Adipocyte (in vitro differentiated cells): ENCODE measurements at regions not wholly inside any gene's neighbourhood (a gene's known extent, or its start where the extent isn't known, plus 50 kb on each side); places are given as distances from the start of the nearest gene placed in this dataset.
A peak's percentile ranks its signal among the peaks of the same experiment; 100 is the strongest.

Experiments
- DNase-seq: peaks from one replicate; pipeline ENCODE4 v3.0.0-alpha.2; 2015; ENCODE audit warnings: low read depth
- H3K27me3 ChIP-seq: replicated peaks from 2 replicates; pipeline ENCODE4 v1.7.0; 2013; ENCODE audit warnings: mild to moderate bottlenecking, low read length, moderate library complexity; ENCODE audit not compliant: control insufficient read depth, insufficient read depth
- H3K36me3 ChIP-seq: 2 replicates; pipeline ENCODE4 v1.7.0; 2013; ENCODE audit warnings: low read length, mild to moderate bottlenecking, moderate library complexity; ENCODE audit not compliant: control insufficient read depth, insufficient read depth, severe bottlenecking
- H3K4me1 ChIP-seq: 2 replicates; pipeline ENCODE4 v1.7.0; 2013; ENCODE audit warnings: mild to moderate bottlenecking, low read length, moderate library complexity; ENCODE audit not compliant: control insufficient read depth, insufficient read depth
- H3K4me3 ChIP-seq: 2 replicates; pipeline ENCODE4 v1.7.0; 2013; ENCODE audit warnings: mild to moderate bottlenecking, low read length, moderate library complexity
- H3K9ac ChIP-seq: 2 replicates; pipeline ENCODE4 v1.7.0; 2013; ENCODE audit warnings: mild to moderate bottlenecking, low read length, moderate library complexity
- H3K9me3 ChIP-seq: 2 replicates; pipeline ENCODE4 v1.7.0; 2013; ENCODE audit warnings: mild to moderate bottlenecking, low read length, moderate library complexity; ENCODE audit not compliant: control insufficient read depth

- Histone ChIP-seq H3K36me3 (no peaks in the 10 kb centered on the region), H3K27me3 (no peaks in the 10 kb centered on the region), H3K9ac (no peak overlapping the region), H3K4me1 (no peaks in the 10 kb centered on the region), H3K4me3 (no peak overlapping the region), H3K9me3 (peaks cover 9% of the 10 kb centered on the region)
- DNase-seq: no peak
These were observed 1190.9 kb upstream of the PRMT6 start for GRCh38 chr1:105865546-105865945.

DNA sequence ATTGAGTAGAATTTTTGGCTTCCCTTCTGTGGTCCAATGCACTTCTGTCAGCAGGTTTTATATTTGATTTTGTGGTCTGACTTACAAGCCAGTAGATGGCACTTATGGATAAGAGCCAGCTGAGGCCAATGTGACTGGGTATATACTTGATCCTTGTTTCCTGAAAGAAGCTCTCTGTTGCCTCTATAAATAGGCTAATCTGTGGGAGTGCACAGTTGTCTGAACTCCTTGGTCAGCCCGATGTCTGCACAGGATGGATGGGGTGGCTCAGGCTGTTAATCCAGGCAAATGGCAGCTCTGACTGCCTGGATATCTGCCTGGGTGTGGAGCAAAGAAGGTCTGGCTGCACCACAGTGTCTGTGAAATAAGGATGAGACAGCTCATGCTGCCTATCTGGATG is 1183.7 kb upstream of the PRMT6 start:
- H3K4me1 ChIP-seq: no peaks in the 10 kb centered on the region
- peaks cover 4% of the 10 kb centered on the region for H3K9me3 ChIP-seq
- DNase-seq: no peak

DNA sequence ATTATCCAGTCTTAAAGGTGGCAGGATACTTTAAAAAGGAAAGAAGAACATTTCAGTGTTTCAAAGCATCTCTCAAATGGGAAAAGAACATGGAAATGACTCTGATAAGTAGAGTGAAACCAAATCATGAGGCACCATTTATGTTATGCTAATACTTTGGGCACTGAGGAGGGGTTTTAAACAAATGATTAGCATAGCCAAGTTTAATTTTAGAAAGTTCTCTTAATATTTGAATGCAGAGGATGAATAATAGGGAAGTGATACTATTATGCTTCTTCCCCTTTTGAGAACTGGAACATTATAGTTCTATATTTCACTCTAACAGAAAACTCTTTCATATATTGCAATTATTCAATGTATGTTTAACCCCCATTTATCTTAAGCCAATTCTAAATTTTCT is 1181.9 kb upstream of the PRMT6 start:
- Histone ChIP-seq H3K9me3 (no peaks in the 10 kb centered on the region), H3K4me3 (no peak overlapping the region), H3K27me3 (no peaks in the 10 kb centered on the region), H3K36me3 (no peaks in the 10 kb centered on the region), H3K9ac (no peak overlapping the region), H3K4me1 (no peaks in the 10 kb centered on the region)
- DNase-seq: no peak

More for the DNA sequence above, 1183.7 kb upstream of the PRMT6 start:
- no peaks in the 10 kb centered on the region for H3K36me3 ChIP-seq
- H3K27me3 ChIP-seq: no peaks in the 10 kb centered on the region
- H3K9ac ChIP-seq: no peak overlapping the region
- no peak overlapping the region for H3K4me3 ChIP-seq

- DNase-seq: no peak
- no peaks in the 10 kb centered on the region for H3K36me3 ChIP-seq
- no peak overlapping the region for H3K9ac ChIP-seq
- H3K9me3 ChIP-seq: no peaks in the 10 kb centered on the region
- no peak overlapping the region for H3K4me3 ChIP-seq
- H3K4me1 ChIP-seq: no peaks in the 10 kb centered on the region
- no peaks in the 10 kb centered on the region for H3K27me3 ChIP-seq
These were observed 1170.2 kb upstream of the PRMT6 start for GRCh38 chr1:105886309-105886708.

GRCh38 chr1:105891308-105891707 is 1165.2 kb upstream of the PRMT6 start:
- Histone ChIP-seq H3K9ac (no peak overlapping the region), H3K9me3 (peaks cover 6% of the 10 kb centered on the region), H3K27me3 (no peaks in the 10 kb centered on the region), H3K4me1 (no peaks in the 10 kb centered on the region), H3K4me3 (no peak overlapping the region), H3K36me3 (no peaks in the 10 kb centered on the region)
- DNase-seq: no peak

GRCh38 chr1:105894006-105894405 is 1162.5 kb upstream of the PRMT6 start:
- Histone ChIP-seq H3K36me3 (no peaks in the 10 kb centered on the region), H3K9me3 (peaks cover 6% of the 10 kb centered on the region), H3K9ac (no peak overlapping the region), H3K4me1 (no peaks in the 10 kb centered on the region), H3K27me3 (no peaks in the 10 kb centered on the region), H3K4me3 (no peak overlapping the region)
- DNase-seq: peak; percentile 0

GRCh38 chr1:105909811-105910210 is 1146.7 kb upstream of the PRMT6 start:
- H3K4me1 ChIP-seq: no peaks in the 10 kb centered on the region
- H3K4me3 ChIP-seq: no peak overlapping the region
- no peak overlapping the region for H3K9ac ChIP-seq
- H3K9me3 ChIP-seq: no peaks in the 10 kb centered on the region
- H3K36me3 ChIP-seq: no peaks in the 10 kb centered on the region
- DNase-seq: no peak
- H3K27me3 ChIP-seq: no peaks in the 10 kb centered on the region

DNA sequence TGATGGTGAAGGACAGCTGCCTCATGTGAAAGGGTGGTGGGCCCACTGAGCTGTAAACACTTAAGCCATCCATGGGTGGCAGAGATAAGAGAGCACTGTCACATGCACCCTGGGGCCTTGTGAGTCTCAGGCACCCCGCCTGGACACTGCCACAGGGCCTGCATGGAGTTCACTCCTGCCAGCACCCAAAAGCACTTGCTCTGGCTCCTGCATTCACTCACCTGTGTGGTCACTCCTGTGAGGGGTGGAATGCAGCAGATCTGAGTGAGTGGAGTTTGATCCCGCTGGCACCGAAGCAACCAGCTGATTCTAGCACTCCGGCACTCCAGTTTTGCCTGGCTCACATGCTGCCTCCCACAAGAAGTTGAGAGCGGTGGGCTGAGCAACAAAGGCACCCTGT is 1142.1 kb upstream of the PRMT6 start:
- H3K36me3 ChIP-seq: no peaks in the 10 kb centered on the region
- no peaks in the 10 kb centered on the region for H3K4me1 ChIP-seq
- DNase-seq: no peak
- H3K9ac ChIP-seq: no peak overlapping the region
- H3K4me3 ChIP-seq: no peak overlapping the region
- no peaks in the 10 kb centered on the region for H3K9me3 ChIP-seq
- H3K27me3 ChIP-seq: no peaks in the 10 kb centered on the region

- Histone ChIP-seq H3K4me1 (no peaks in the 10 kb centered on the region), H3K9ac (no peak overlapping the region), H3K4me3 (no peak overlapping the region), H3K36me3 (no peaks in the 10 kb centered on the region), H3K27me3 (no peaks in the 10 kb centered on the region), H3K9me3 (no peaks in the 10 kb centered on the region)
- no peak for DNase-seq
These were observed 1121.7 kb upstream of the PRMT6 start for GRCh38 chr1:105934806-105935205.

DNA sequence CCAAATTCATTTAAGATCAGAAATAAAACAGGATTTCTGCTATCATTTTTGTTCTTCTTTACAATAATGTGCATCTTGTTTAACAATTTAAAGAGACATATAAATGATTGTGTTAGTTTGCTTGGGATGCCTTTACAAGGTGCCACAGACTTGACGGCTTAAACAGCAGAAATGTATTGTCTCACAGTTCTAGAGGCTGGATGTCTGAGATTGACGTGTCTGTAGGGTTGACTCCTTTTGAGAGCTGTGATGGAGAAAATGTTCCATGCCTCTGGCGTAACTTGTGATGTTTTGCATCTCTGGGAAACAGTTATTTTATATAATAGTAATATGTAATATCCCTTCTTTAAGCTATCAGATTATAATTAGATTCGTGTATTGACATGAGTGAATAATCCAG is 1091.6 kb upstream of the PRMT6 start:
- no peaks in the 10 kb centered on the region for H3K27me3 ChIP-seq
- H3K4me3 ChIP-seq: no peak overlapping the region
- H3K9ac ChIP-seq: no peak overlapping the region
- H3K36me3 ChIP-seq: no peaks in the 10 kb centered on the region
- DNase-seq: no peak
- no peaks in the 10 kb centered on the region for H3K4me1 ChIP-seq
- H3K9me3 ChIP-seq: no peaks in the 10 kb centered on the region

DNA sequence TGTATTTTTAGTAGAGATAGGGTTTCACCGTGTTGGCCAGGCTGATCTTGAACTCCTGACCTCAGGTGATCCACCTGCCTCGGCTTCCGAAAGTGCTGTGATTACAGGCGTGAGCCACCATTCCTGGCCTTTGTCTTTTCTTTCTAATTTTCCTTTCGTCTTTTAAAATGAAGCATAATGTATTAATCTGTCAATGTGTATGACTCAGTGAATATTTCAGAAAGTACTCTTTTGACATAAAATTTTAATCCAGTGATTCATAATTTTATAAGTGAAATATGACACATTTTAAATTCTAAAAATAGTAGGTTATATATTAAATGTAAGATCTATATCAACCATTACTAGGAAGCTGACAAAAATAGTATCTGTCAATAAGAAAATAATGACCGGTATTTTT is 1059.0 kb upstream of the PRMT6 start:
- Histone ChIP-seq H3K9ac (no peak overlapping the region), H3K9me3 (no peaks in the 10 kb centered on the region), H3K36me3 (no peaks in the 10 kb centered on the region), H3K27me3 (no peaks in the 10 kb centered on the region), H3K4me1 (no peaks in the 10 kb centered on the region), H3K4me3 (no peak overlapping the region)
- no peak for DNase-seq

DNA sequence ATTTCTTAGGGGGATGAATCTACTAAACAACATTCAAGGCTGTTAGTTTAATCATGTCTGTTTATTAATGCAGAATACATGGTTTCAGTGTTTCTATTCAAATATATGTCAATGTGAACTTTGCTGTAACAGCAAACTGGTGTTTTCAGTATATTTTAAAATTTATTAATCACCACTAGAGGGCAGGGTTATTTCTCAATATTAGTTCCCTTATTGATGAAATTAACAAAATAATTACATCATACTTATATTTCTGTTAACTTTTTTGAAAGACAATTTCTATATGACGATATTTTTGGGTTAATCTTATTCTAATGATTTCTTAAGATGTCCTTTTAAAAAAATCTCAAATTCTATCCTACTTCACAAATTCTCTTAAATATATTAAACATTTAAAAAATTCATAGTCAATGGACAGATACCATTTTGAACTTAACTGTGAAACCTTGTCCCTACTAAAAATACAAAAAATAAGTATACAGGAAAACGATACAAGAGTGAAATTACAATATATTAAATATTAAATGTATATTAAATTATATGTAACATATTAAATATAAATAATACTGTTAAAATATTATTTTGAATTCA is 1034.1 kb upstream of the PRMT6 start:
- Histone ChIP-seq H3K9me3 (no peaks in the 10 kb centered on the region), H3K36me3 (no peaks in the 10 kb centered on the region), H3K4me3 (no peak overlapping the region), H3K27me3 (no peaks in the 10 kb centered on the region), H3K9ac (no peak overlapping the region), H3K4me1 (no peaks in the 10 kb centered on the region)
- DNase-seq: peak; percentile 66
